Type B pancreatic cell (in vitro differentiated cells): ENCODE measurements at regions not wholly inside any gene's neighbourhood (a gene's known extent, or its start where the extent isn't known, plus 50 kb on each side); places are given as distances from the start of the nearest gene placed in this dataset.

Source experiments
- DNase-seq: peaks from one replicate; pipeline ENCODE4 v3.0.0; 2021; ENCODE audit warnings: mixed read lengths; ENCODE audit not compliant: unreplicated experiment; ENCODE audit errors: extremely low spot score
- H3K27ac Mint-ChIP-seq: 2 replicates; pipeline ENCODE4 v1.8.0; 2021; ENCODE audit warnings: mild to moderate bottlenecking, mixed read lengths
- H3K27me3 Mint-ChIP-seq: 2 replicates; pipeline ENCODE4 v1.8.0; 2021; ENCODE audit warnings: mixed read lengths
- H3K36me3 Mint-ChIP-seq: 2 replicates; pipeline ENCODE4 v1.8.0; 2021; ENCODE audit warnings: mixed read lengths
- H3K4me1 Mint-ChIP-seq: one replicate; pipeline ENCODE4 v1.8.0; 2021; ENCODE audit warnings: mixed read lengths; ENCODE audit not compliant: unreplicated experiment
- H3K4me3 Mint-ChIP-seq: 2 replicates; pipeline ENCODE4 v1.8.0; 2021; ENCODE audit warnings: mild to moderate bottlenecking, mixed read lengths
- H3K9me3 Mint-ChIP-seq: 2 replicates; pipeline ENCODE4 v1.8.0; 2021; ENCODE audit warnings: mixed read lengths
- TF ChIP-seq, protein P1 (sequence below): fragments of 200-600 bp; sonication (generic); conservative IDR thresholded peaks from 2 replicates; pipeline ENCODE4 v1.5.0; 2021; ENCODE audit warnings: antibody characterized with exemption, mild to moderate bottlenecking

DNA sequence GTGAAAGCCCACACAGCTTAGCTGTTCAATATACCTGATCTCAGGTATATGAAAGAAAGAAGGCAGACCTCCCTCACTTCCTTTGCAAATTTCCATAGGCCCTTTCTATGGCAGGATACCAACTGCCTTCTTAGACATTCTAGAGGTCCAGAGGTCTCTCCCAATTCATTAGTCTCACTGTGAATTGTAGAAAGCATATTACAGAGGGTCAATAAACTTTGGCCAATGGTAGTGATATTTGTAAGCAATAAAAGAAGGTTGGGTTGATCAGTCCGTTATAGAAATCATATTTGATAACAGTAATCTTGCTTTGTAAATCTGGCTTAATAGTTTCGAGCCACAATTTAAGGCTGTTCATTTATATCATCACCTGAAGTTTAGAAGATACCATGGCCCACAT is 50.7 kb upstream of the ATP8B1 start:
- no peaks in the 10 kb centered on the region for H3K36me3 Mint-ChIP-seq

DNA sequence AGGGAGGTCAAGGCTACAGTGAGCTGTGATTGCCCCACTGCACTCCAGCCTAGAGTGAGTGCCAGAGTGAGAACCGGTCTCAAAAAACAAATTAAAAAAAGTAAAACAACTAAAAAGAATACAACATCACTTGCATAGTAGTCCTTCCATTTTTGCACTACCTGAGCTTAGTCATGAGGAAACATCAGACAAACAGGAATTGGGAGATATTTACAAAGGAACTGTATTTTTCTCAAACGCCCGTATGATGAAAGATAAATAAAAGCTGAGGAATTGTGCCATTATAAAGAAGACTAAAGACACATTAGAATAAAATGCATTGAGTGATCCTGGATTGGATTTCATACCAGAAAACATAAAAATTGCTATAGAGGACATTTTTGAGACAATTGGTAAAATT is 50.0 kb upstream of the ATP8B1 start:
- H3K4me1 Mint-ChIP-seq = no peaks in the 10 kb centered on the region
- no peaks in the 10 kb centered on the region for H3K9me3 Mint-ChIP-seq
- H3K27ac Mint-ChIP-seq = no peak overlapping the region
- H3K36me3 Mint-ChIP-seq = no peaks in the 10 kb centered on the region
- no peak for DNase-seq
- no peak overlapping the region for H3K4me3 Mint-ChIP-seq
- TF ChIP-seq, protein P1, sequence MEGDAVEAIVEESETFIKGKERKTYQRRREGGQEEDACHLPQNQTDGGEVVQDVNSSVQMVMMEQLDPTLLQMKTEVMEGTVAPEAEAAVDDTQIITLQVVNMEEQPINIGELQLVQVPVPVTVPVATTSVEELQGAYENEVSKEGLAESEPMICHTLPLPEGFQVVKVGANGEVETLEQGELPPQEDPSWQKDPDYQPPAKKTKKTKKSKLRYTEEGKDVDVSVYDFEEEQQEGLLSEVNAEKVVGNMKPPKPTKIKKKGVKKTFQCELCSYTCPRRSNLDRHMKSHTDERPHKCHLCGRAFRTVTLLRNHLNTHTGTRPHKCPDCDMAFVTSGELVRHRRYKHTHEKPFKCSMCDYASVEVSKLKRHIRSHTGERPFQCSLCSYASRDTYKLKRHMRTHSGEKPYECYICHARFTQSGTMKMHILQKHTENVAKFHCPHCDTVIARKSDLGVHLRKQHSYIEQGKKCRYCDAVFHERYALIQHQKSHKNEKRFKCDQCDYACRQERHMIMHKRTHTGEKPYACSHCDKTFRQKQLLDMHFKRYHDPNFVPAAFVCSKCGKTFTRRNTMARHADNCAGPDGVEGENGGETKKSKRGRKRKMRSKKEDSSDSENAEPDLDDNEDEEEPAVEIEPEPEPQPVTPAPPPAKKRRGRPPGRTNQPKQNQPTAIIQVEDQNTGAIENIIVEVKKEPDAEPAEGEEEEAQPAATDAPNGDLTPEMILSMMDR = no peak
- peaks cover 5% of the 10 kb centered on the region for H3K27me3 Mint-ChIP-seq

More for the DNA sequence above, 50.7 kb upstream of the ATP8B1 start:
- H3K4me3 Mint-ChIP-seq = no peak overlapping the region
- H3K27me3 Mint-ChIP-seq = peaks cover 5% of the 10 kb centered on the region
- H3K9me3 Mint-ChIP-seq = no peaks in the 10 kb centered on the region
- TF ChIP-seq, protein P1 = no peak
- no peaks in the 10 kb centered on the region for H3K4me1 Mint-ChIP-seq
- H3K27ac Mint-ChIP-seq = no peak overlapping the region
- DNase-seq = no peak
